HCT116 (cell line): ENCODE measurements at regions not wholly inside any gene's neighbourhood (a gene's known extent, or its start where the extent isn't known, plus 50 kb on each side); places are given as distances from the start of the nearest gene placed in this dataset.

Experiments
- ATAC-seq: fragments of 200-7000 bp; cut with Tn5 transposase; 2 replicates; pipeline ENCODE4 v1.9.1; 2020; ENCODE audit warnings: mild to moderate bottlenecking, moderate library complexity
- BruUV-seq: library from RNA; stranded (reverse); fragments of 400-500 nt; replicated peaks from 2 replicates; lab custom pipeline; 2021; lab: Mats Ljungman, UMichigan
- CTCF ChIA-PET: fragments of 300-600 bp; sonication (Branson Sonifier 250); formaldehyde crosslinking; loops from one replicate; lab custom pipeline; 2021; ENCODE audit warnings: antibody characterized with exemption; lab: Charles Lee
- POLR2A ChIA-PET: fragments of 300-600, 350-600 bp; sonication (Branson Sonifier 250); formaldehyde crosslinking; loops from one replicate; lab custom pipeline; 2021; ENCODE audit warnings: antibody characterized with exemption; lab: Charles Lee
- RAD21 ChIA-PET, 2 experiments: fragments of 300-600 bp; sonication (Branson Sonifier 250); formaldehyde crosslinking; loops; one replicate each; lab custom pipeline; 2023; ENCODE audit warnings: low total read pairs in 2 of 2; ENCODE audit not compliant: uncharacterized antibody in 2 of 2, unreplicated experiment in 2 of 2, low non-redundant PET in 1 of 2; lab: Charles Lee
- DNase-seq: peaks from one replicate; pipeline ENCODE4 v3.0.0-alpha.2; 2010; ENCODE audit warnings: low read depth, low spot score
- H2AFZ ChIP-seq: fragments of 200-600 bp; shearing (Covaris generic), sonication (generic); 2 replicates; pipeline ENCODE4 v1.6.1; 2017; ENCODE audit warnings: low read depth, mixed run types, mixed read lengths, antibody characterized with exemption, low read length; ENCODE audit not compliant: poor library complexity, severe bottlenecking
- H3K27ac ChIP-seq: 2 replicates; pipeline ENCODE4 v1.5.1; 2012; ENCODE audit warnings: low read depth, low read length
- H3K27me3 ChIP-seq: fragments of 200-600 bp; sonication (generic); 2 replicates; pipeline ENCODE4 v1.6.1; 2016; ENCODE audit warnings: mixed run types, low read length, mixed read lengths; ENCODE audit not compliant: insufficient read depth
- H3K36me3 ChIP-seq, 2 experiments: fragments of 200-500 bp in 1 of 2; fragments of 200-600 bp in 1 of 2; sonication (Bioruptor generic) in 1 of 2; sonication (generic) in 1 of 2; 2 replicates each; pipeline versions ENCODE4 v1.5.1 to v1.6.1; 2014 to 2016; ENCODE audit warnings: low read length in 2 of 2, inconsistent platforms in 1 of 2, mixed read lengths in 1 of 2, mixed run types in 1 of 2; ENCODE audit not compliant: insufficient read depth in 2 of 2, control insufficient read depth in 1 of 2
- H3K4me1 ChIP-seq, 2 experiments: fragments of 200-600 bp in 1 of 2; sonication (generic) in 1 of 2; 2 replicates each; pipeline versions ENCODE4 v1.5.1 to v1.6.1; 2012 to 2017; ENCODE audit warnings: low read length in 2 of 2, inconsistent platforms in 1 of 2, mild to moderate bottlenecking in 1 of 2, mixed read lengths in 1 of 2, mixed run types in 1 of 2, moderate library complexity in 1 of 2; ENCODE audit not compliant: insufficient read depth in 2 of 2, control insufficient read depth in 1 of 2
- H3K4me2 ChIP-seq: fragments of 200-600 bp; sonication (generic); 2 replicates; pipeline ENCODE4 v1.6.1; 2017; ENCODE audit warnings: mixed run types, low read length, mixed read lengths
- H3K4me3 ChIP-seq, 2 experiments: fragments of 200-600 bp in 1 of 2; sonication (generic) in 1 of 2; replicated peaks in 1 of 2; 2 replicates each; pipeline ENCODE4 v1.5.1; 2011 to 2016; ENCODE audit warnings: low read length in 2 of 2, control low read depth in 1 of 2, low read depth in 1 of 2, mild to moderate bottlenecking in 1 of 2, mixed read lengths in 1 of 2, mixed run types in 1 of 2
- H3K79me2 ChIP-seq: fragments of 200-600 bp; sonication (generic); 2 replicates; pipeline ENCODE4 v1.6.1; 2017; ENCODE audit warnings: mild to moderate bottlenecking, mixed run types, low read length, moderate library complexity, mixed read lengths; ENCODE audit not compliant: insufficient read depth
- H3K9ac ChIP-seq: fragments of 200-600 bp; sonication (generic); 2 replicates; pipeline ENCODE4 v1.6.1; 2016; ENCODE audit warnings: low read length, mixed read lengths
- H3K9me2 ChIP-seq: fragments of 200-600 bp; sonication (generic), shearing (Covaris generic); 2 replicates; pipeline ENCODE4 v1.6.1; 2017; ENCODE audit warnings: mixed run types, mild to moderate bottlenecking, moderate library complexity; ENCODE audit not compliant: insufficient read depth
- H3K9me3 ChIP-seq, 2 experiments: fragments of 200-500 bp in 1 of 2; fragments of 200-600 bp in 1 of 2; sonication (Bioruptor generic) in 1 of 2; sonication (generic) in 1 of 2; 2 replicates each; pipeline ENCODE4 v1.6.1; 2014 to 2017; ENCODE audit warnings: low read length in 2 of 2, mixed read lengths in 2 of 2, inconsistent platforms in 1 of 2, low read depth in 1 of 2, mild to moderate bottlenecking in 1 of 2, mixed run types in 1 of 2, moderate library complexity in 1 of 2; ENCODE audit not compliant: control insufficient read depth in 1 of 2, insufficient read depth in 1 of 2
- H4K20me1 ChIP-seq: fragments of 200-600 bp; sonication (generic), shearing (Covaris generic); 2 replicates; pipeline ENCODE4 v1.6.1; 2017; ENCODE audit warnings: mixed run types, mild to moderate bottlenecking, moderate library complexity; ENCODE audit not compliant: insufficient read depth
- ELF1 ChIP-seq: IDR thresholded peaks from 2 replicates; pipeline ENCODE4 v1.6.1; 2012; ENCODE audit warnings: low read depth, borderline replicate concordance
- JUND ChIP-seq: IDR thresholded peaks from 2 replicates; pipeline ENCODE4 v1.6.1; 2012
- POLR2A ChIP-seq: IDR thresholded peaks from 2 replicates; pipeline ENCODE4 v1.7.0; 2011; ENCODE audit warnings: borderline replicate concordance; ENCODE audit not compliant: insufficient read depth, insufficient read length; ENCODE audit errors: extremely low read depth
- TCF7L2 ChIP-seq: IDR thresholded peaks from 2 replicates; pipeline ENCODE4 v1.7.0; 2011; ENCODE audit warnings: borderline replicate concordance, inconsistent platforms; ENCODE audit not compliant: insufficient read depth, insufficient read length; ENCODE audit errors: extremely low read depth
- intact Hi-C: fragments of 100-400 bp; cut with micrococcal nuclease; formaldehyde crosslinking; loops from 2 replicates; pipeline ENCODE4 v1.10.0; 2022

GRCh38 chr5:33153831-33154230, 286.9 kb upstream of the TARS1 start:
- Histone ChIP-seq H3K9me2 (no peaks in the 10 kb centered on the region), H3K4me3 (no peak overlapping the region), H2AFZ (no peak overlapping the region), H3K79me2 (no peaks in the 10 kb centered on the region), H4K20me1 (no peaks in the 10 kb centered on the region), H3K4me1 (no peaks in the 10 kb centered on the region), H3K36me3 (no peaks in the 10 kb centered on the region), H3K9me3 (no peaks in the 10 kb centered on the region), H3K27ac (no peak overlapping the region), H3K27me3 (no peaks in the 10 kb centered on the region), H3K4me2 (no peak overlapping the region), H3K9ac (no peak overlapping the region)
- RAD21 ChIA-PET = no interaction called here
- ATAC-seq = no peak
- POLR2A ChIA-PET = no interaction called here
- CTCF ChIA-PET = no interaction called here
- no peak for DNase-seq
- no peak for TF ChIP-seq TCF7L2
- no TSS peak for BruUV-seq
- intact Hi-C loops = no loop called here

- ChIA-PET POLR2A (no interaction called here), CTCF (no interaction called here), RAD21 (no interaction called here)
- TF ChIP-seq POLR2A (no peak), ELF1 (no peak)
- no peaks in the 10 kb centered on the region for H3K4me1 ChIP-seq
- ATAC-seq = no peak
- no peaks in the 10 kb centered on the region for H3K36me3 ChIP-seq
- H3K9ac ChIP-seq = no peak overlapping the region
- BruUV-seq = no TSS peak
- no peaks in the 10 kb centered on the region for H3K9me2 ChIP-seq
- H3K27me3 ChIP-seq = no peaks in the 10 kb centered on the region
- DNase-seq = no peak
- no peaks in the 10 kb centered on the region for H3K79me2 ChIP-seq
- H3K27ac ChIP-seq = no peak overlapping the region
- H3K4me2 ChIP-seq = no peak overlapping the region
- H3K4me3 ChIP-seq = no peak overlapping the region
- no peak overlapping the region for H2AFZ ChIP-seq
- no peaks in the 10 kb centered on the region for H3K9me3 ChIP-seq
- intact Hi-C loops = no loop called here
- H4K20me1 ChIP-seq = no peaks in the 10 kb centered on the region
These were observed 279.9 kb upstream of the TARS1 start for GRCh38 chr5:33160871-33161270.

GRCh38 chr5:33161421-33161820, 279.3 kb upstream of the TARS1 start:
- no peaks in the 10 kb centered on the region for H3K9me3 ChIP-seq
- no peak overlapping the region for H2AFZ ChIP-seq
- no peaks in the 10 kb centered on the region for H3K27me3 ChIP-seq
- H3K9ac ChIP-seq = no peak overlapping the region
- no peak overlapping the region for H3K4me2 ChIP-seq
- CTCF ChIA-PET = no interaction called here
- no peak overlapping the region for H3K4me3 ChIP-seq
- DNase-seq (no peak), ATAC-seq (no peak)
- H4K20me1 ChIP-seq = no peaks in the 10 kb centered on the region
- intact Hi-C loops = no loop called here
- TF ChIP-seq ELF1 (no peak), JUND (no peak)
- BruUV-seq = no TSS peak
- H3K36me3 ChIP-seq = no peaks in the 10 kb centered on the region
- RAD21 ChIA-PET = no interaction called here
- no peaks in the 10 kb centered on the region for H3K9me2 ChIP-seq
- no peak overlapping the region for H3K27ac ChIP-seq
- H3K4me1 ChIP-seq = no peaks in the 10 kb centered on the region
- H3K79me2 ChIP-seq = no peaks in the 10 kb centered on the region
- POLR2A ChIA-PET = no interaction called here
